HG02943 (cell line): ENCODE measurements at regions not wholly inside any gene's neighbourhood (a gene's known extent, or its start where the extent isn't known, plus 50 kb on each side); places are given as distances from the start of the nearest gene placed in this dataset.

Experiments
- ATAC-seq: cut with Tn5 transposase; IDR thresholded peaks from one replicate; pipeline ENCODE4 v1.9.1; 2021; ENCODE audit warnings: mild to moderate bottlenecking, low read depth, moderate library complexity; ENCODE audit not compliant: unreplicated experiment

DNA sequence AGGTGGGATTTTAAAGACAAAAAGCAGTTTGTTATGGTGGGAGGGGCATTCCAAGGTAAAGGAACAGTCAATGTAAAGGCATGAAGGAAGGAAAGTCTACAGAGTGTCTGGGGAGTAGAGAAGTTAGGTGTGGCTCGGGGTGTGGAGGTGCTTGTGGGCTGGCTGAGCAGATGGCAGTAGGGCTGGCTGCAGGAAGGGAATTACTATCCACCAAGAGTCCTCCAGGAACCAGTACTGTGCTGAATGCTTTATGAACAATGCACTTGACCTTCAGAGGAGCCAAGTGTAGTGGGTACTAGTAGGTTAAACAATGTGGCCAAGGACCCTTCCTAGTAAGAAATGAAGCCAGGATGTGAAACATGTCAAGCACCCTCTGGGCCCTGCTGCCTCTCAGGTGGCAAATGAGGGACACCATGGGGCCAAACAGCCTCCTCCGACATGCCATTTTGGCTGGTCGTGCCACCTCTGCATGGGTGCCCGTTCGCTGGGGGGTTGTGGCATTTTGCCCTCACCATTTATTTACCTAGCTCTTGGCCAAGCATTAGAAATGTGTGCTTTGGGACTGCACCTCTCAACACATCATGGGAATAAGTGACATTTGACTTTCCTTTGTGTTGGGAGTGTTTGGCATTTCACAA lies 123.6 kb upstream of the TENM4 start:
- no peak for ATAC-seq

DNA sequence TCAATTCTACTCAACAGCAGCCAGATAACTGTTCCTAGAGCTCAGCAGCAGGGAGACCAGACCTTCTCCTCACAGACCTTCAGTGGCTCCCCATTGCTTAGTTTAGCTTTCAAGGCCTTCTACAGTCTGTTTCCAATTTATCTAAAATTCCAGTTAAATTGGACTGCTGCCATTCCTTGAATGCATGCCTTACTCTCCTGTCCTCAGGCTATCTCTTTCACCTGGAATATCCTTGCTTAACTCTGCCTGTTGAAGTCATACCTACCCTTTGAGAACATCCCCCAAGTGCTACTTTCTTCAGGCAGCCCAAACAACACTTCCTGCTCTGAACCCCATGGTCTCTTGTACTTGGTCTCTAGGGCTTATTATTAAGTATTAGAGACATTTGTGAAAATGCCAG lies 120.7 kb upstream of the TENM4 start:
- ATAC-seq, result no peak

DNA sequence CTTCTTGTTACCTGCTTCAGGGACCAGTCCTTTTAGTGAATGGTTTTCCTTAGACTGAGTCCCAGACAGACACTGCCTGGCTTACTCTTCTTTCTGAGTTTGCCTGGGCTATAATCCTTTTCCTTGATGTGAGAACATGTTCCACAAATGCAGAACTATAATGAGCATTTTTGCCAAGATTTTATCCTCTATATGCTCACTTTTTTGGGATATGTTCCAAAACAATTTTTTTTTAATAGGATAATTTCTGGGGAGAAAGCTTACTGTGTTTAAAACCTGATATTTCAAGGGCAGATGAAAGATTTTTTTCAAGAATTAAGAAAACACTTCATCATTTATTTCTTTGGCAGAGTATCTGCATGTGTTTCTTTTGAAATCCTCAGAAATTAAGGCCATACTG lies 110.0 kb upstream of the TENM4 start:
- ATAC-seq, result no peak

DNA sequence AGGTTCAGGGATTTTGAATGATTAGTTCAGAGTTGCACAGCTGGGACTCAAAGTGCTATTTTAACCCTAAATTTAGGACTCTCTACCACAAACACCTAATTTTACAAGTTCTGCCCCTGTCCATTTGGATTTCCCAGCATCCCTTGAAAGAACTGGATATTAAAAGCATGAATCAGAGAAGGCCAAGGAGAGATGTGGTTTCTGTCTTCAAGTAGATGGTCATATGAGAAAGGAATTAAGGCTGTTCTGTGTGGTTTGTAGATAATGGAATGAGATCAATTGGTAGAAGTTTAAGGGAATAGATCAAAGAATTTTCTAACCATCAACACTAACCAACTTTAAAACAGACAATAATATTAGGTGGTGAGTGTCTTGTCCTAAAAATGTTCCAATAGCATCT lies 106.4 kb upstream of the TENM4 start:
- ATAC-seq, result no peak

DNA sequence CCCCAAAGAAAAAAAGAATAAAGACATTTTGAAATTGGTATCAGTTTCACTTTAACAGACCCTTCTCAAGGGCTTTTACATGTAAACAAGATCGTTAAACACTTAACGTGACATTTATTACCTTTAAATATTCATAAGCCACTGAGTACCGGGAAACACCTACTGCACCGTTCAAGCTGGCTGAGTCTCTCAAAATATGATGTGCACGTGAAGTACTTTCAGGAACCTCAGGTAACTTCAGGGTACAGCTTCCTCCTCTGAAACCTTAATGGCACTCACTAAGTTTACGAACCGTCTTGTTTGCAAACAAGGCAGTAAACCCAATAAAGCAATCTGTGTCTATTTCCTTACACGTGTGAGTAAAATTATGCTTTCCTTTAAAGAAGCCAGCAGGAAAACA lies 105.5 kb upstream of the TENM4 start:
- no peak for ATAC-seq

DNA sequence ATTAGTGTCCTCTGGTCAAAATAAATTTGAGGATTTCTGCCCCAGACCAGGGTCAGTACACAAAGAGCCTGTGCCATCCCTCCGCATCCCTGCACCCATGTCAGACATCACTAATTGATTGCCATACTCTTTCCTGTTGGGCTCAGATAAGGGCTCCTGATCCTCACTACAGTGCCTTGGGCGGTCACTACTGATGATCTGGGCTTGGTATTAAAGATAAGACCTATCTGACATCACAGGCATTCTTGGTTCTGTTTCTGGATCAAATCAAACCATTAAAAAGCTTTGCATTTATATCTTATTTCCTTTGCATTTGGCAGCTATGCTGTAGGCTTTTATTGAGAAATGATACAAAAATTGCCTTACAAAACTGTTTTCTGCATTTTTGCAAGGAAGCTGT lies 103.5 kb upstream of the TENM4 start:
- ATAC-seq, result no peak

DNA sequence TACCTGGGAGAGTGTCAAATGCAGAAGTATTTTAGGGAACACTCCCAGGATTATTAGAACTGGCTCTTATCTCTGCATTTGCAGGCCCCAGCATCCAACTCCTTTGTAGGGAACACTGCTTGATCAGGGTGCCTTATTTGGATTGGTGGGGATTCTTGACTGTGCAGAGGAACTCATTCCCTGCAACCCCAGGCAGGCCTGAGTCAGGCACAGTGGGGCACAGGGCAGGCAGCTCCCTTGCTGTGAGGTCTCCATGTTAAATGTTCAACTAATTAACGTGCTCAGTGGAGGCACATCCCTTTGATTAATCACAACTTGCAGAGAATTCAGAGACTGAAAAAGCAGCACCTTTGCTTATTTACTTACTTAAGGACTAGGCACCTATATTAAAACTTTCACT lies 102.3 kb upstream of the TENM4 start:
- no peak for ATAC-seq

DNA sequence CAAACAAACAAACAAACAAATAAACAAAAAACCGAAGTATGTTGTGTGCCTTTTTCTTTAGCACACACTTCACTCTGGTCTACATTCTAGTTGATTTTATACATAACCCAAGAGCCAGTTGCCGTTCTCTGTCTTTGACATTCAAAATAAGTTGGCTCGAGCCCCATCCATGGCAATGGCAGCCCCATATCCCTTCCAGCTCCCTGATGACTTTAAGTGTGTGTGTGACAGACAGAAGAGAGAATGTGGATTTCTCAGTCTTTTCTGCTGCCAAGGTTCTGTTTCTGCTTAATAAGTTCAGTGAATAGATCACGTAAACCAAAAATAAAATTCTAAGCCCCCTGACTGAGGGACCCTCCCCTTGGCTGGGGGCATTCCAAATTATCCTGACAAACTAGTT lies 100.6 kb upstream of the TENM4 start:
- ATAC-seq, result no peak

DNA sequence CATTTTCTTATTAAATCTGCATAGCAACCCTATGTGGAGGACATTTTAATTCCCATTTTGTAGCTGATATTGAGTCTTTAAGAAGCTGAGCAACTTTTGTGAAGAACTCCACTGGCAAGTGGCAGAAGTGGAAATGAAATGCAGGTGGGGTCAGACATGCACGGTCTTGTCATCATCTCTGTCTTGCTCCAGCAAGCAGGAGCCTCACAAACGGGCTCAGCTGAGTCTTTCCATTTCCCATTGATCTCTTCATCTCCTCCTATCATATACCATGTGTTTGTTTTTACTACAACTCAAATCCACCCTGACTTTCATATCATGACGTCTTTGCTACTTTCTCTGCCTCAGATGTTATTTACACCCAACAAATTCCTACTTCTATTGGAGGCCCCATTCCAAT lies 97.9 kb upstream of the TENM4 start:
- no peak for ATAC-seq

DNA sequence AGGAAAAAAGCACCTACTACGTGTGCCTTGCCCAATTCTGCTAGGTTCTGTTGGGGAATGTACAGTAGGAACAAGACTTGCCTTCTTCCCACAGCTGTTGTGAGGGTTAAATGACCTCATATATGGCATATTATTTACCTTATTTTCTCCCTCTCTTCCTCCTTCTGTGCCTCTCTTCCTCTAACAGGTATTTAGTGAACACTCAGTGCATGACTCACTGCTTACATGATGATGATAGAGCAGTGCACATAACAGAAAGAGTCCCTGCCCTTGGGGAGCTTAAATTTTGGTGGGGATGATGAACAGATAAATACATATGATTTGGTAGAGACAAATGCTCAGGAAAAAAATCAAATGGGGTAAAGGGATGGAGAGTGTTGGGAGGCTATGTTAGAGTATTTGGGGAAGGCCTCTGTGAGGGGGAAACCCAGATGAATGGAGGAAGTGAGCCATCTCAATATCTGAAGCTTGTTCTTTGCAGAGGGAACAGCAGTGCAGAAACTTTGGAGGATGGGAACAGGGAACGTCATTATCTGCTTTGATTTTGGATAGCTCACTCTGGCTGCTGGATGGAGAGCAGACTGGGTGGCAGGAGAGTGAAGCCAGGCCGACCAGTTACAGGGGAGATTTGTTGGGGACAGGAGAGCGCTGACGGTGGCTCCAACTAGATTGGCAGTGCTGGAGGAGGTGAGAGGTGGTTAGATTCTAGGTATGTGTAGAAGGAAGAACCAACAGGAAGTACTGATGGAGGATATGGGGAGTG lies 95.5 kb upstream of the TENM4 start:
- no peak for ATAC-seq

DNA sequence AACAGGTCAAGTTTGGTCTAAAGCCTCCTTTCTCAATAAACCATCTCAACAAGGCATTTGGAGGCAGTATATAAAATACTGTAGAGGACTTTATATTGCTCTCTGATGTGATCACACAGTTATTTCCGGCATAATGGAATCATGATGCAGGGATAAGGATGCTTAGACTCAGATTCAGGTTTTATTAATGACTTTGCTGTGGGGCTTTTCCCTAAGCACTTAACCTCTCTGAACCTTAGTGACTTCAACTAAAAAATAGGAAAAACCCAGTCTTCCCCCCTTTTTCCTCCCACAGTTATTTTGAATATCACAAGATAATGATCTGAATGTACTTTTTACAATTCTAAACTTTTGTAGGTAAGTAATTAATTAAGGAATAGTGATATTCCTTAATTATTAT lies 94.8 kb upstream of the TENM4 start:
- no peak for ATAC-seq

DNA sequence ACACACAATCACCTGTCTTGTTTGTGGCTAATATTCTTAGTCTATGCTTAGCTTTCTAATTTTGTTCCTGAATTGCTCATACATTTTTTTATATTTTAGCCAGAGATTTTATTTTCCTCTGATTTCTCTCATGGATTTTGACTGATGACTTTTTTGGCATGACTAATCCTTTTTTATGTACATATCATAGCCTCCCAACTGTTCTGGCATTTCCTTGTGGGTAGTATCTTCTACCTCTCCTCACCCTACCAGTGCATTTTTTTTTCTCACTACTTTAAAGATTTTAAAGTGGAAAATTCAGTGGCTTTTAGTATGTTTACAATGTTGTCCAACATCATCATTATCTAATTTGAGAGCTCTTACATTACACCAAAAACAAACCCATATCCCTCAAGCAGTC lies 84.4 kb upstream of the TENM4 start:
- no peak for ATAC-seq

DNA sequence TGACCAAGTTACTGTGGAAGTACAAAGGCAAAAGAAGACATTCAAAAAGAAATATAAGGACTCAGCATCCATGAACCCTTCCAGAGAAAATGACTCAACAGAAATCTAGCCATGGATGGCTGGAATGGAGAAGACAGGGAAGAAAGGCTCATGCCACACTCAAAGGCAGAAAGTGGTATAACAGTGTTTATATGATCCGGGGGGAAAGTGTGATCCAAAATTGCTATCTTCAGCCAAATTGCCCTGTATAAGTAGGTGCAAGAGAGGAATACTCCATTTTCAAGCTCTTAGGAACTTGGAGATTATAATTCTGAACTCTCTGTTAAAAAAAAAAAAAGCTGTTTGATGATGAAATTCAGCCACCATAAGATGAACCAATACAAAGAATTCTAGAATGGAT lies 81.8 kb upstream of the TENM4 start:
- no peak for ATAC-seq

DNA sequence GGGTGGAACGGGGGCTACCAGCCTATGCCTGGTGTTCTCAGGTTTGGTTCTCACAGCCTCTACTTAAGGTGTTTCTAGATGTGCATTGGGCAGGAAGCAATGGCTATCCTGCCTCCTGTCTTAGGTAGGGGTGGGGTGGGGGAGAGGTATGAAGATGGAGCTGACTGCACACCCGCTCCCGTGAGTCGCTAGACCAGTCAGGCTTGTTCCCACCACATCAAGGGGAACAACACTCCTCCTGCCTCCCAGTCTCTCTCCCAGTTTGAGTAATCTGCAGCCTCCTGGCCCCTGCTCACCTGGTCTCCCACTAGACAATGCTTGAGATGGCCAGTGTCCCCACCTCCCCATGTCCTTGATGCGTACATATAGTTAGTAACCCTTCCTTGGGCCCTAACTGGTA lies 79.3 kb upstream of the TENM4 start:
- no peak for ATAC-seq

DNA sequence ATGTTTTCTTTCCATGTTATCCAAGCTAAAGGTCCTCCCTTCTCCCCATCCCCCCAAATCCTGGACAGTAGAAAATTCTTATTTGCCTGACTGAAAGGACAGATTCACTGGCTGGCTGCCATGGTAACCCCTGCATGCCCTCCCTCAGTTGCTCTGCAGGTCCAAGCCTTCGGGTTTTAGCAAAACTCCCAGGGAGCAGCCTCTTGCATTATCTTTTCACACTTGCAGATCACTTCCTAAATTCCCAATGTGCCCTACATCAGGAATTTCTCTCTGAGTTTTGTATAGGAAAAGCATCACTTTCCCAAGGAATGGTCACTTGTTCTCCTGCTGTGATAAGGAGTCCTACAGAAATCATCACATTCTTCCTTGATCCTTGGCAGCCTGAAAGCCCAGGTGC lies 75.0 kb upstream of the TENM4 start:
- no peak for ATAC-seq

DNA sequence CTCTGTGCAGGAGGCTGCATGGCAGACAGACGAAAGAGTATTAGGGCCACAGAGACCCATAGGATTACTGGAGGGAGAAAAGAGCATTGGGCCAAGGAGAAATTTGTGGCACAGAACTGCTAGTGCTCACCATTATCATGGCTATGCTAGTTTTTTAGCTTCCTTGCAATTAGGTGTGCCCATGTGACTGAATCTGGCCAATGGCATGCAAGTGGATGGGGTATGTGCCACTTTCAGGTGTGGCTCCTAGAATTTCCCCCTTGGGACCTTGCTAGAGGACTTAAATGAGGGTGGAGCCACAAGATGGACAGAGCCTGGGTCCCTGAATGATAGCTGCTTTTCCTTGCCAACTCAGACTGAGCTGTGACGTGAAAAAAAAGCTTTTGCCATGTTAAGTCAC lies 73.9 kb upstream of the TENM4 start:
- no peak for ATAC-seq

DNA sequence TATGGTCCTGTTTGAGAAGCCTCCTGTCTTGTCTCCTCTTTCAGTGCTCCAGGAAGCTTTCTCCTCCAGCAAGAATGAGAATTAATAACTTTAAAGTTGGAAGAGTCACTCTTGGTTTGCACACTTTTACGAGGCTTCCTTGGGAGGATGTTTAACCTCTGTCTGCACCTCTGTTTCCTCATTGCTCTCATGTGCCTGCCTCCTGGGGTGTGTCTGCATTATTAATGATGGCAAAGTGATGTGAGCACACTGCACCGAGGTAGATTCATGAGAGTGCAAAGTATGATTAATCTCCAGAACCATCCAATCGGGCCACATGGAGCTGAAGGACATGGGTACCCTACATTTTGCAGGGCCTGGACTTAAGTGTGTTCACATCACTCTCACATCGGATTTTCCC lies 73.5 kb upstream of the TENM4 start:
- ATAC-seq, result no peak

DNA sequence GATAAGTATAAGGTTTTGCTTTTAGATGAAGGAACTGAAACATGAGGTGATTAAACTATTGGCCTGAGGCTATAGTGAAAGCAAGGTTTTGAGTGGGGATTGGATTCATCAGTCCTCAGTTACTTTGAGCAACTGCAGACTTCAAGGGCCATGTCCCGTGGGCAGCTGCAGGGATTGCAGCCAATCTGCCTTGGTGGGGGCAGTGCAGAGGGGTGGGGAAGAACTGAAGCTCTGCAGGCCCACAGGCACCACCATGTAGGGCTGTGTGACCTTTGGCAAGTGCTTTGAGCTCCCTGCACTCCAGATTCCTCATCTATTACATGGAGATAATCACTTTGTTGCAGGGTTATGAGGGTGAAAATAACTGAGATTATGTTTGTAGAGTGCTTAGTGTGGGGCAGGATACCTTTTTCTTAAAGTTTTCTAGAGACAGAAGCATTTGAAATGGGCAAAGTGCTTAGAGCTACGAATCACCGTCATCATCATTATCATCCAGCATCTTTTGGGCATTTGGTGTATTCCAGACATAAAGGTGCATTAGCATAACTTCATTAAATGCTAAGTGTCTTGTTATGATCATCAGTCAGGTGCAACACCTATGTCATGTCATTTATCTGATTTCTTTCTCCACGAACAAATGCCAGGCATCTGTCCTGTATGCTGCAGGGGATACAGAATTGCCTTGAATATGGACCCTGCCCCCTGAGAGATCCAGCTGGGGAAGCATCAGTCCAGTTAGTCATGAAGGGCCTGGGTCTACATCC lies 72.1 kb upstream of the TENM4 start:
- ATAC-seq, result no peak

DNA sequence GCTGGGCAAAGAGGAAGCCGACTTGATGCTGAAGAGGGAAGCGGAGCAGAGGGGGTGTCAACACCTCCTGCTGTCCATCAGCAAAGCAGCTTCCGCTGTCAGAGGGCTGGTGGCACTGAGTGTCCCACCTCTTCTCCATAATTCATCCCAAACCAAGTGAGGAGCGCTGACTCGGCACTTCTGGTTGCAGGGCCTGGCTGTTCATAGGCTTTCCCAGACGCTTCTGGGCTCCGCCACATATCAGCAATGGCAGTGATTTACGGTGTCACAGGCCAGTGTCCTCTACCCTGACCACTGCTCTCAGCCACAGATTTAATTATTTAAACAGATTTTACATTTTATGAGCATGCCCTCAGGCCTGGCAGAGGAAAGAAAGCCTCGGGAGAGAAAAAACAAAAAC lies 70.1 kb upstream of the TENM4 start:
- no peak for ATAC-seq

DNA sequence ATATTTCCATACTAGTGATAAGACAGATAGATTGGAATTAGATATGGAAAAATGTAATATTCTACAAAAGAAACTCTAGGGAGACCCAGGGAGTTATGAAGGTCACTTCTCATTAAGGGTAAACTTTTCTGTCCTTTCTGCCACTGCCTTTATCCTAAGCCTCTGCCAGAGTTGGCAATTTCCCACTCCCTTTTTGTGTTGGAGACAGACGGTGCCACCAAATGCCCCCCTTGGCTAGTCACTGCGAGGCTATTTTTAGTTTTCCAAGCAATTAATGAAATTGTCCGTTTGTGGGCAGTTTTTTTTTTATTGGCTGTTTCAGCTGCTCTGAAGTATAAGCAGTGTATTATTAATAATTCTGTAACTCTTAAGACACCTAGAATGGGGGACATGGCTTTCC lies 67.6 kb upstream of the TENM4 start:
- no peak for ATAC-seq

DNA sequence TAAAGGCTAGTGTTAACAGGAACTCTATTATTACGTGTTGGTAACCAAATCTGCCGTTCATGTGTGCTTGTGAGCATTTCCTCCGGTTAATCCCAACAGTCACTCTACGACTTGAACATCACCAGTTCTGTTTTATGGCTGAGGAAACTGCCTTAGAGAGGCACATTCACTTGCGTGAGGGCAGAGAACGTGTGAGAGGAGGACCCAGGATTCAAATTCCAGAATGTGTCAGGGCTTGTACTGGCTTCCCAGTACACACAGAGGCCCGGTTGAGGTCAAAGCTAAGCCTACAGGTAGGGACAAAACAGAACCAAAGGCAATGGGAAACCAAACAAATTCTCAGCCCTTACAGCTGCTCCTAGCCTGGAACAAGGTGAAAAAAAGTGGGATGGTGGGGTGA lies 66.9 kb upstream of the TENM4 start:
- ATAC-seq, result no peak
